Neutrophil (primary cell): ENCODE measurements at regions not wholly inside any gene's neighbourhood (a gene's known extent, or its start where the extent isn't known, plus 50 kb on each side); places are given as distances from the start of the nearest gene placed in this dataset.

Experiments used
- H3K27ac ChIP-seq: fragments of 200-600 bp; sonication (generic); 2 replicates; pipeline ENCODE4 v1.5.1; 2016; ENCODE audit warnings: mild to moderate bottlenecking, moderate library complexity
- H3K27me3 ChIP-seq: fragments of 200-600 bp; sonication (generic); 2 replicates; pipeline ENCODE4 v1.6.0; 2016; ENCODE audit warnings: mild to moderate bottlenecking
- H3K36me3 ChIP-seq: fragments of 200-600 bp; sonication (generic); 2 replicates; pipeline ENCODE4 v1.5.1; 2017
- H3K4me1 ChIP-seq, 2 experiments: fragments of 200-600 bp in 1 of 2; sonication (generic) in 1 of 2; 1 replicate in 1 of 2; 2 replicates in 1 of 2; pipeline versions ENCODE4 v1.5.1 to v1.6.1; 2013 to 2016; ENCODE audit warnings: low read depth in 1 of 2, low read length in 1 of 2, mild to moderate bottlenecking in 1 of 2, moderate library complexity in 1 of 2; ENCODE audit not compliant: control insufficient read depth in 1 of 2, insufficient read depth in 1 of 2
- H3K4me3 ChIP-seq, 2 experiments: fragments of 200-600 bp in 1 of 2; sonication (generic) in 1 of 2; 1 replicate in 1 of 2; 2 replicates in 1 of 2; pipeline ENCODE4 v1.5.1; 2013 to 2016; ENCODE audit warnings: low read depth in 1 of 2, low read length in 1 of 2, mild to moderate bottlenecking in 1 of 2, moderate library complexity in 1 of 2
- H3K9me3 ChIP-seq: fragments of 200-600 bp; sonication (generic); 2 replicates; pipeline ENCODE4 v1.5.1; 2016
- CTCF ChIP-seq: fragments of 200-600 bp; sonication (generic); IDR thresholded peaks from 2 replicates; pipeline ENCODE4 v1.5.1; 2016; ENCODE audit warnings: antibody characterized with exemption

- no peaks in the 10 kb centered on the region for H3K36me3 ChIP-seq
- no peak for TF ChIP-seq CTCF
- H3K27ac ChIP-seq = no peak overlapping the region
- no peaks in the 10 kb centered on the region for H3K4me1 ChIP-seq
- peaks cover 11% of the 10 kb centered on the region for H3K9me3 ChIP-seq
- no peak overlapping the region for H3K4me3 ChIP-seq
- no peaks in the 10 kb centered on the region for H3K27me3 ChIP-seq
Observed at GRCh38 chr12:126760092-126760491, 1506.9 kb upstream of the TMEM132C start.

DNA sequence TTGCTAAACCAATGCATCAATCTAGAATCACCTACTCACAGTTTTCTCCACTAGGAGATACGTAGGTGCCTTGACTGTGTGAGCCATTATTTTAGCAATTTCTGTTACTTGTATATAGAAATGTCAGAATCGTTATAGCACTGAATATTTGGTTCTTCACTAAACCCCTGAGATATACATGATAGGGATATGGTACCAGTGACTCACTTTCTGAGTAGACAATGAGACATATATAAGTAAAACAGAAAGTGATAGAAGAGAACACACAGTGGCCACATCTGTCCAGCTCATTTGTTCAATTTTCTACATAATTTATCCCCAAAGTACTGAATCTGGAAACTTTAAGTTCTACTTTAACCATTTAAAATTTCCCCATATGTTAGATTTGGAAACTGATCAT lies 1505.5 kb upstream of the TMEM132C start:
- Histone ChIP-seq H3K27me3 (no peaks in the 10 kb centered on the region), H3K4me1 (no peaks in the 10 kb centered on the region), H3K9me3 (peaks cover 14% of the 10 kb centered on the region), H3K27ac (no peak overlapping the region), H3K4me3 (no peak overlapping the region), H3K36me3 (no peaks in the 10 kb centered on the region)
- no peak for TF ChIP-seq CTCF

- no peak for TF ChIP-seq CTCF
- H3K4me1 ChIP-seq = no peaks in the 10 kb centered on the region
- H3K36me3 ChIP-seq = no peaks in the 10 kb centered on the region
- no peaks in the 10 kb centered on the region for H3K27me3 ChIP-seq
- H3K9me3 ChIP-seq = peaks cover 14% of the 10 kb centered on the region
- H3K27ac ChIP-seq = no peak overlapping the region
- H3K4me3 ChIP-seq = no peak overlapping the region
Observed at GRCh38 chr12:126762150-126762549, 1504.8 kb upstream of the TMEM132C start.

- Histone ChIP-seq H3K4me1 (no peaks in the 10 kb centered on the region), H3K4me3 (no peak overlapping the region), H3K27ac (no peak overlapping the region), H3K9me3 (peaks cover 14% of the 10 kb centered on the region), H3K27me3 (no peaks in the 10 kb centered on the region), H3K36me3 (no peaks in the 10 kb centered on the region)
- no peak for TF ChIP-seq CTCF
Observed at GRCh38 chr12:126763359-126763758, 1503.6 kb upstream of the TMEM132C start.

DNA sequence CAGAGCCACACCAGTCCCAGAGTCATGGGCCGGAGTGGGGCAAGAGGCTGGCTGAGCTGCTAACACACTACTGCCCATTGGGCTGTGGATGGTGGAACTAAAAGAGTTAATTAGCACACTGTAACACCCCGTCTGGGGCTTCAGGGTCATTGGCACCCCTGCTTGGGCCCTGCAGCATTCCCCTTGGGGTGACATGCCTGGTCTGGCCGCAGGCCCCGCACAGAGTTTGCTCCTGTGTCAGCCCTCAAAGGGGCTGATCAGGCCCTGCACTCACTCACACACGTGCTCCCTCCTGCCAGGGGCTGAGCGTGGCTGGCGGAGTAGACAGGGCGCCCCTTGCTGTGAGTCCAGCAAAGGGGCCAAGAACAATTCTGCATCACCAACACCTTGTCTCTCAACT lies 1499.6 kb upstream of the TMEM132C start:
- H3K27me3 ChIP-seq = no peaks in the 10 kb centered on the region
- no peaks in the 10 kb centered on the region for H3K36me3 ChIP-seq
- no peak overlapping the region for H3K27ac ChIP-seq
- peaks cover 14% of the 10 kb centered on the region for H3K9me3 ChIP-seq
- H3K4me1 ChIP-seq = no peaks in the 10 kb centered on the region
- TF ChIP-seq CTCF = no peak
- no peak overlapping the region for H3K4me3 ChIP-seq

DNA sequence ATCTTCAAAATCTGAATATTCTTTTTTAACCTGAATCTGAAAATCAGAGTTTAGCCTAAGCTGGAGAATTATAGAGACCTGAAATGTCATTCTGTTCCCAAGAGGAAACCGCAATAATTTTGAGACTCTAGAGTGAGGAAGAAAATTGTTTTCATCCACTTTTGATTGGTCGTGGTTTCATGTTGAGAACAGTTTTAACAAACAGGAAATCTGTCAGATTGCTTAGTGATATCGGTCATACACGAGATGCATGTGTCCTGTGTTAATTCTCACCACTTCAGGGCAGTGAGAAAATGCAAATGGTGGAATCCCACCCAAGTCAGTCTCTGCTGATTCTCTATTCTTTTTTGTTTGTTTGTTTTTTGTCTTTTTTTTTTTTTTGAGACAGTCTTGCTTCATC lies 1498.5 kb upstream of the TMEM132C start:
- no peaks in the 10 kb centered on the region for H3K4me1 ChIP-seq
- H3K9me3 ChIP-seq = peaks cover 3% of the 10 kb centered on the region
- no peak overlapping the region for H3K27ac ChIP-seq
- no peak for TF ChIP-seq CTCF
- H3K4me3 ChIP-seq = no peak overlapping the region
- H3K27me3 ChIP-seq = no peaks in the 10 kb centered on the region
- no peaks in the 10 kb centered on the region for H3K36me3 ChIP-seq
